GM12864 (cell line): ENCODE measurements at regions not wholly inside any gene's neighbourhood (a gene's known extent, or its start where the extent isn't known, plus 50 kb on each side); places are given as distances from the start of the nearest gene placed in this dataset.

Experiments
- DNase-seq: peaks from one replicate; pipeline ENCODE4 v3.0.0-alpha.2; 2011; ENCODE audit warnings: low read depth
- H3K4me3 ChIP-seq: 2 replicates; pipeline ENCODE4 v1.5.1; 2011; ENCODE audit warnings: mild to moderate bottlenecking, low read depth, low read length, control low read depth
- TF ChIP-seq, protein P1 (sequence below): IDR thresholded peaks from 2 replicates; pipeline ENCODE4 v1.5.1; 2011; ENCODE audit warnings: low read depth, mild to moderate bottlenecking, moderate library complexity, low read length, control low read depth, inconsistent platforms; ENCODE audit errors: missing control alignments

DNA sequence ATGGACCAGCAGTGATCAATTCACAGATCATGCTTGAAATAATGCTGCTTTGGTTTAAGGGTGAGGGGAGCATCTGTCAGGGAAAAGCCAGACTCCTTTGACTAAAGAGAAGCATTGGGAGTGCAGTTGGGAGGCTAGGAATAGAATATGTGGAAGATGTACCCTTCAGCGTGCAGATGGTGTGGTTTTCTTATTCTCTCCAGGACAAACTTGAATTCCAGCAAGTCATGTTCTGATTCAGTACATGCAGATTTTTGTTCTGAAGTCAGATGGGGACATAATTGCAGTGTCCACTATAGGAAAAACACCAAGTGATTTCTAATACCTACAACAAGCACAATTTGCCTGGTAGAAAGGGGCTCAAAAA lies 99.0 kb upstream of the LIMCH1 start:
- TF ChIP-seq, protein P1, sequence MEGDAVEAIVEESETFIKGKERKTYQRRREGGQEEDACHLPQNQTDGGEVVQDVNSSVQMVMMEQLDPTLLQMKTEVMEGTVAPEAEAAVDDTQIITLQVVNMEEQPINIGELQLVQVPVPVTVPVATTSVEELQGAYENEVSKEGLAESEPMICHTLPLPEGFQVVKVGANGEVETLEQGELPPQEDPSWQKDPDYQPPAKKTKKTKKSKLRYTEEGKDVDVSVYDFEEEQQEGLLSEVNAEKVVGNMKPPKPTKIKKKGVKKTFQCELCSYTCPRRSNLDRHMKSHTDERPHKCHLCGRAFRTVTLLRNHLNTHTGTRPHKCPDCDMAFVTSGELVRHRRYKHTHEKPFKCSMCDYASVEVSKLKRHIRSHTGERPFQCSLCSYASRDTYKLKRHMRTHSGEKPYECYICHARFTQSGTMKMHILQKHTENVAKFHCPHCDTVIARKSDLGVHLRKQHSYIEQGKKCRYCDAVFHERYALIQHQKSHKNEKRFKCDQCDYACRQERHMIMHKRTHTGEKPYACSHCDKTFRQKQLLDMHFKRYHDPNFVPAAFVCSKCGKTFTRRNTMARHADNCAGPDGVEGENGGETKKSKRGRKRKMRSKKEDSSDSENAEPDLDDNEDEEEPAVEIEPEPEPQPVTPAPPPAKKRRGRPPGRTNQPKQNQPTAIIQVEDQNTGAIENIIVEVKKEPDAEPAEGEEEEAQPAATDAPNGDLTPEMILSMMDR, result no peak
- no peak for DNase-seq
- H3K4me3 ChIP-seq, result no peak overlapping the region

DNA sequence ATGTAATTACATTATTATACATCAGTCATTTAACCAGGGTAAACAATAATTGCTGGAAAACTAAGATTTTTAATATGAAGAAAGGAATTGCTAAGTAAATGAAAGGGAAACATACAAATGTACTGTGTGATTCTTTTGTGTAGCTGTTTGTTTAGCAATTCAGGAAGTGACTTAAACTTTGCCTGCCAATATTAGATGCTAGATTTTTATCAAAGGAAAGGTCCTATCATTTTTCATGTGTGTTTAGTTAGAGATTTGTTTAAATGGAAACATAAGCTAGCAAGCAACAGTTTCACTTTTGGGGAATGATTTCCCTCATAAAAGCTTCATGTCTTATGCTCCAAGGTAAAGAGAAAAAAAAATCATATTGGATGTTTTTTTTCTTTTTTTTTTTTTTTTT lies 95.1 kb upstream of the LIMCH1 start:
- DNase-seq, result no peak
- no peak overlapping the region for H3K4me3 ChIP-seq
- TF ChIP-seq, protein P1, result no peak

DNA sequence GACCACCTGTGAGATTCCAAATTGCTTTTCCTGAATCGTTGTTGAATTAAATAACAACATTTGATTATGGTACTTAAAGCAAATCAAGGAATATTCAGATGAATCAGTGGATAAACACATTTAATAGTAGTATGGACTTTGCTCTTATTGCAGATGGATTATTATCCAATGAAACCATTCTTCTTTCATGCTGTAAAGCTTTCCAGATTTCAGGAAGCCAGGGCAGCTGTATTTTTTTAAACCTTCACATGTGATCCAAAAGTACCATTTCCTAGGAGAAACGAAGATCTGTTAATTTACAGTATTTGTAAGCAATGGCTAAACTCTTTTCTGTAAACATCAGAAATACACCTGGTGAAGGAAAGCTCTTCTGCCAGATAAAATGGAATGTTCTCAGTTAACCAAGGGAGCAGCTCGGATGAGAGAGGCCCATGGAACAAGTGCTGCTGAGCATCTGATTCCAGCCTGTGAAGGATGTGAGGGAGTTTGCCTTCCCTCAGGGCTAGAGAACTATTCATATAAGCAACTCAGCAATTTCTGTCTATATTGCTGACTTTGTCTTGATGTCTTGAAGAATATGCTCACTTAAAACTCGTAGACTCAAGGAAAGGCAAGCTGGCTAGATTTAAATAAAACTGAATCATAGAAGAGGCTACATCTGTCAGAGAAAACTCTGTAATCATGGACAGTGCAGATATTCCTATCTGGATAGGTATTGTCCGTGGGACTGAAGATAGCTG lies 94.4 kb upstream of the LIMCH1 start:
- no peak for DNase-seq
- no peak overlapping the region for H3K4me3 ChIP-seq
- TF ChIP-seq, protein P1, result no peak

DNA sequence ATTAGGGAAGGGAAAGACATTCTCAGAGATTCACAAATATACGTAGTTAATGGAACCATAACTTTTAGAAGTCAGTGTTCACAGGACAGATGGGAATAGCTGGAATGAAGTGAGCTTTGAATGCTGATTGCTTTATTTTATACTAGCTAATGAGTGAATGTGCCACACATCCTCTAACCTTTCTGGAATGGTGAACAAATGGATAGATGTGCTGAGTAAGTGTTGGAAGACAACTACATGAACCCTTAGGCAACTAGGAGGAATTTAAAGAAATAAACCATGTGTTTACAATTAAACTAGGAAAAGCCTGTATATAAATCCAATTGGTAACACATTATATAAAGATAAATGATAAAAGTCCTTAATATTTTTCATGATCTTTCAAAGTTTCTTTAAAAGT lies 91.6 kb upstream of the LIMCH1 start:
- TF ChIP-seq, protein P1, result no peak
- no peak for DNase-seq
- no peak overlapping the region for H3K4me3 ChIP-seq

DNA sequence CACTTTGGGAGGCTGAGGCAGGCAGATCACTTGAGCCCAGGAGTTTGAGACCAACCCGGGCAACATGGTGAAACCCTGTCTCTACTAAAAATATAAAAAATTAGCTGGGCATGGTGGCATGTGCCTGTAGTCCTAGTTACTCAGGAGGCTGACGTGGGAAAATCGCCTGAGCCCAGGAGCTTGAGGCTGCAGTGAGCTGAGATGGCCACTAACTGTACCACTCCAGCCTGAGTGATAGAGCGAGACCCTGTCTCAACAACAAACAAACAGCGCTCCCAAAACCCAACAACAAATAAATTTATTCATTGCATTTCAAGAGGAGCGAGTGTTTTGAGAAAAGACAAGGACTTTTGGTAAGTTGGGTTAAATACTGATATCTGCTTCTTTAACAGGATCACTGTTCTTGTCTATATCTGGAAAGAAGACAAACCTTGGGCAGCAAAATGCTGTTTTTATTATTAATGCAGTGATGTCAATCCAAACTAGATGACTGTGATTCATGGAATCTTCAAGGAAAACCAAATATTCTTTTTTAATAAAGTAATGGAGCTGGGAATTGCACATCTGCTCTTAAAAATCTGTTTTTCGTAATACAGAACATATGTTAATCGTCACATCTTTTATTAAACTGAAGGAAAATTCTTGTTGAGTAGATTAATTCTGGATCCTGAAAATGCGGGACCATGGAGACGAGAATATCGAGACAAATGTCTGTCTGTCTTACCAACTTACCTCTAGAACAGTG lies 90.8 kb upstream of the LIMCH1 start:
- H3K4me3 ChIP-seq, result no peak overlapping the region
- no peak for DNase-seq
- TF ChIP-seq, protein P1, result no peak

DNA sequence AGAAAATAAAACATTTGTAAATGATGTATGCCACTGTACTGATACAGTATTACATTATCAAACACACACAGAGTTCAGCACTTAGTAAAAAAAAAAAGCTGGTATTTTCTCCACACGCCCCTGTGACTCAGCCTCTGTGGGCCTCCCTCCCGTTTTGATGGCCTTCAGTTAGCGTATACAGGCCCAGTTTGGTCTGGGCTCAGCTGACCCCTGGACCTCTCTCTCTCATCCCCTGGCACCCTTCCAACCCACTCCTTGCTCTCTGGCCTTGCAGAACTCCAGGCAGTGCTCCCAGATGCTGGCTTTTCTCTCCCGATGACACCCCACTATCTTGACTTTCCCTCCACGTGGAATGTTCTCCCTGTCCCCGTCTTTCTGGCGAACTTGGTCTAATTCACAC lies 89.0 kb upstream of the LIMCH1 start:
- no peak overlapping the region for H3K4me3 ChIP-seq
- DNase-seq, result no peak
- TF ChIP-seq, protein P1, result no peak
